WERI-Rb-1 (cell line): ENCODE measurements at regions not wholly inside any gene's neighbourhood (a gene's known extent, or its start where the extent isn't known, plus 50 kb on each side); places are given as distances from the start of the nearest gene placed in this dataset.
"Not testable (repeated sequence)": the region's sequence is repeated elsewhere in the genome, so short reads cannot be mapped to it uniquely, and the experiment has no call there.

Experiments used
- DNase-seq: peaks from one replicate; pipeline ENCODE4 v3.0.0-alpha.2; 2020
- H3K27ac ChIP-seq: fragments of 250-450 bp; sonication (Bioruptor Pico); 2 replicates; pipeline ENCODE4 v1.5.1; 2020; ENCODE audit warnings: mild to moderate bottlenecking, moderate library complexity
- H3K27me3 ChIP-seq: fragments of 250-450 bp; sonication (Bioruptor Pico); 2 replicates; pipeline ENCODE4 v1.5.1; 2021; ENCODE audit warnings: mild to moderate bottlenecking, low read depth, moderate library complexity; ENCODE audit not compliant: insufficient read depth, severe bottlenecking
- H3K36me3 ChIP-seq: fragments of 250-450 bp; sonication (Bioruptor Pico); 2 replicates; pipeline ENCODE4 v1.5.1; 2020; ENCODE audit warnings: mild to moderate bottlenecking, moderate library complexity
- H3K4me3 ChIP-seq: 2 replicates; pipeline ENCODE4 v1.5.1; 2011; ENCODE audit warnings: low read depth, mild to moderate bottlenecking, control low read depth, low read length
- H3K9me3 ChIP-seq: fragments of 250-450 bp; sonication (Bioruptor Pico); 2 replicates; pipeline ENCODE4 v1.5.1; 2021; ENCODE audit warnings: mild to moderate bottlenecking, moderate library complexity; ENCODE audit not compliant: severe bottlenecking
- CTCF ChIP-seq: IDR thresholded peaks from 2 replicates; pipeline ENCODE4 v1.5.1; 2011; ENCODE audit warnings: low read depth, mild to moderate bottlenecking, control low read depth, inconsistent platforms, low read length

- no peak for DNase-seq
- H3K27me3 ChIP-seq = no peaks in the 10 kb centered on the region
Observed at GRCh38 chr11:106161775-106162634, 84.5 kb downstream of the AASDHPPT start.

GRCh38 chr11:106167085-106167484 is 89.6 kb downstream of the AASDHPPT start:
- H3K36me3 ChIP-seq = no peaks in the 10 kb centered on the region
- DNase-seq = no peak
- no peaks in the 10 kb centered on the region for H3K27me3 ChIP-seq
- H3K9me3 ChIP-seq = no peaks in the 10 kb centered on the region
- no peak overlapping the region for H3K27ac ChIP-seq
- no peak overlapping the region for H3K4me3 ChIP-seq
- no peak for TF ChIP-seq CTCF

More at GRCh38 chr11:106161775-106162634, 84.5 kb downstream of the AASDHPPT start:
- TF ChIP-seq CTCF = no peak
- no peaks in the 10 kb centered on the region for H3K9me3 ChIP-seq
- no peak overlapping the region for H3K27ac ChIP-seq
- H3K36me3 ChIP-seq = no peaks in the 10 kb centered on the region
- no peak overlapping the region for H3K4me3 ChIP-seq

- no peaks in the 10 kb centered on the region for H3K9me3 ChIP-seq
- H3K4me3 ChIP-seq = no peak overlapping the region
- no peak overlapping the region for H3K27ac ChIP-seq
Observed at GRCh38 chr11:106172386-106172991, 95.0 kb downstream of the AASDHPPT start.

GRCh38 chr11:106173291-106173690 is 95.8 kb downstream of the AASDHPPT start:
- no peak for TF ChIP-seq CTCF

More at GRCh38 chr11:106172386-106172991, 95.0 kb downstream of the AASDHPPT start:
- no peaks in the 10 kb centered on the region for H3K36me3 ChIP-seq
- TF ChIP-seq CTCF = no peak
- H3K27me3 ChIP-seq = no peaks in the 10 kb centered on the region
- DNase-seq = no peak

GRCh38 chr11:106174003-106174402 is 96.5 kb downstream of the AASDHPPT start:
- not testable (repeated sequence) for H3K9me3 ChIP-seq, H3K27me3 ChIP-seq, H3K4me3 ChIP-seq, H3K27ac ChIP-seq, DNase-seq, H3K36me3 ChIP-seq

More at GRCh38 chr11:106173291-106173690, 95.8 kb downstream of the AASDHPPT start:
- no peak overlapping the region for H3K4me3 ChIP-seq
- H3K27me3 ChIP-seq = no peaks in the 10 kb centered on the region
- no peaks in the 10 kb centered on the region for H3K9me3 ChIP-seq
- H3K27ac ChIP-seq = no peak overlapping the region
- no peak for DNase-seq
- no peaks in the 10 kb centered on the region for H3K36me3 ChIP-seq

- no peaks in the 10 kb centered on the region for H3K27me3 ChIP-seq
- no peak overlapping the region for H3K27ac ChIP-seq
- H3K9me3 ChIP-seq = no peaks in the 10 kb centered on the region
- DNase-seq = no peak
- H3K4me3 ChIP-seq = no peak overlapping the region
- no peaks in the 10 kb centered on the region for H3K36me3 ChIP-seq
- TF ChIP-seq CTCF = no peak
Observed at GRCh38 chr11:106176817-106177216, 99.4 kb downstream of the AASDHPPT start.
